Suprapubic skin (tissue), 3 donors: ENCODE measurements at regions not wholly inside any gene's neighbourhood (a gene's known extent, or its start where the extent isn't known, plus 50 kb on each side); places are given as distances from the start of the nearest gene placed in this dataset.

Source experiments
- POLR2AphosphoS5 ChIP-seq, 3 donors: sonication (generic); formaldehyde crosslinking; IDR thresholded peaks; one replicate each; pipeline ENCODE4 v1.6.1; 2017; ENCODE audit warnings: antibody characterized with exemption in 3 of 3
- TF ChIP-seq, protein P1 (sequence below), 2 donors: fragments of 200-600 bp in 1 of 2; fragments of 450-650 bp in 1 of 2; sonication (generic) in 1 of 2; IDR thresholded peaks; one replicate each; pipeline ENCODE4 v1.5.1; 2016 to 2019; ENCODE audit warnings: antibody characterized with exemption in 2 of 2, mild to moderate bottlenecking in 1 of 2, moderate library complexity in 1 of 2

DNA sequence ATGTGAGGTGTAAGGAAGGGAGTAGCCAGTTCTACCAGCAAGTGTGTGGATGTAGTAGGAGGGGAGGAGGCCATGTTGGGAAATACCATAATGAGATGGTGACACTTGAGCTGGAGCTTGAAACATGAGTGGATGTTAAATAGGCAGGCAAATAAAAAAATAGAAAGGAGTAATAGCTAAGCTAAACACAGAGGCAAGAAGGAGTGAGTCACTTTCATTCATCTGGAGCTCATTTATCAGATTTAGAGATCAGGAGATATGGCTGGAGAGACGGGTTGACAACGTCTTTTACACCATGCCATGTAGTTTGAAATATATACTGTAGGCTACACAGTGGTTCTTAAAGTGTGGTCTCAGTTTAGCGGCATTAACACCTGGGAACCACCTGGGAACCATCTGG lies 390.5 kb downstream of the DIPK2A start:
- TF ChIP-seq, protein P1, sequence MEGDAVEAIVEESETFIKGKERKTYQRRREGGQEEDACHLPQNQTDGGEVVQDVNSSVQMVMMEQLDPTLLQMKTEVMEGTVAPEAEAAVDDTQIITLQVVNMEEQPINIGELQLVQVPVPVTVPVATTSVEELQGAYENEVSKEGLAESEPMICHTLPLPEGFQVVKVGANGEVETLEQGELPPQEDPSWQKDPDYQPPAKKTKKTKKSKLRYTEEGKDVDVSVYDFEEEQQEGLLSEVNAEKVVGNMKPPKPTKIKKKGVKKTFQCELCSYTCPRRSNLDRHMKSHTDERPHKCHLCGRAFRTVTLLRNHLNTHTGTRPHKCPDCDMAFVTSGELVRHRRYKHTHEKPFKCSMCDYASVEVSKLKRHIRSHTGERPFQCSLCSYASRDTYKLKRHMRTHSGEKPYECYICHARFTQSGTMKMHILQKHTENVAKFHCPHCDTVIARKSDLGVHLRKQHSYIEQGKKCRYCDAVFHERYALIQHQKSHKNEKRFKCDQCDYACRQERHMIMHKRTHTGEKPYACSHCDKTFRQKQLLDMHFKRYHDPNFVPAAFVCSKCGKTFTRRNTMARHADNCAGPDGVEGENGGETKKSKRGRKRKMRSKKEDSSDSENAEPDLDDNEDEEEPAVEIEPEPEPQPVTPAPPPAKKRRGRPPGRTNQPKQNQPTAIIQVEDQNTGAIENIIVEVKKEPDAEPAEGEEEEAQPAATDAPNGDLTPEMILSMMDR (IDR thresholded peaks at IDR 0.05) = no peak
- no peak for TF ChIP-seq POLR2AphosphoS5 (IDR thresholded peaks at IDR 0.05)
